RWPE1 (cell line): ENCODE measurements at regions not wholly inside any gene's neighbourhood (a gene's known extent, or its start where the extent isn't known, plus 50 kb on each side); places are given as distances from the start of the nearest gene placed in this dataset.

ENCODE experiments used
- CTCF ChIA-PET: fragments of 350-600 bp; sonication (Branson Sonifier 250); formaldehyde crosslinking; extraction: SDS; loops from one replicate; lab custom pipeline; 2021; lab: Yijun Ruan, JAX
- POLR2A ChIA-PET: fragments of 400-600 bp; formaldehyde crosslinking; extraction: SDS; loops from one replicate; lab custom pipeline; 2020; ENCODE audit warnings: antibody characterized with exemption; ENCODE audit not compliant: low non-redundant PET; lab: Yijun Ruan, JAX
- DNase-seq: peaks from one replicate; pipeline ENCODE4 v3.0.0; 2012; ENCODE audit warnings: low spot score
- H3K27ac ChIP-seq: fragments of 450-650 bp; 2 replicates; pipeline ENCODE4 v1.5.1; 2017
- TF ChIP-seq, protein P1 (sequence below): fragments of 450-650 bp; conservative IDR thresholded peaks from 2 replicates; pipeline ENCODE4 v1.5.1; 2017; ENCODE audit warnings: low read depth, mild to moderate bottlenecking

DNA sequence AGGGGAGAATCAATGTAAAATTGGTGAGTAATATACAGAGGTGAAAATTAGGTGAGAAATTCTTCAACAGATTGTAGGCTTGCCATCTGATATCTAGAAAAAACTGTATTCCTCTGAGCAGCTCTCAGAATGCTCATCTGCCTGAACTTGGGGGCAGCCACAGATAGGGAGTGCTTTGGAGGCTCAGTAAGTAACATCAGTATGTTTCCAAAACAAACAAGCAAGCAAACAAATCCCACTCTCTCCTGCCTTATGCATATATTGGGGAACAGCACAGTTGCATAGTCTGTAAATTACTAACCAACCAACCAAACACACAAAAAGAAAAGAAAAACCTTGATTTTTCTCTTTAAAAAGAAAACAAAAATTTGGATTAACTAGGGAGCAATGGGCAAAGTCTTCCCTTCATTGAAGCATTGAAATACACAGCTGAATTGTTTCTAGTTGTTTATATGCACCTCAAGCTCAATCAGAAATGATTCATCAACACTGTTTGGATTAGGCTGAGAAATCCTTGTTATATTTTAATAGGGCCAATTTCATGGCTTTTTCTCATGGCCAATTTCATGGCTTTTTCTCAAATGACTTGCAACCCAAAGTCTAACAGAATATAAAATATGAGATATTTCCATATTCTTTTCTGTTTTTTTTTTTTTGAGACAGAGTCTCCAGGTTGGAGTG, 50.1 kb upstream of the DEK start:
- ChIA-PET CTCF (no interaction called here), POLR2A (no interaction called here)
- no peak overlapping the region for H3K27ac ChIP-seq
- DNase-seq, result no peak
- TF ChIP-seq, protein P1, sequence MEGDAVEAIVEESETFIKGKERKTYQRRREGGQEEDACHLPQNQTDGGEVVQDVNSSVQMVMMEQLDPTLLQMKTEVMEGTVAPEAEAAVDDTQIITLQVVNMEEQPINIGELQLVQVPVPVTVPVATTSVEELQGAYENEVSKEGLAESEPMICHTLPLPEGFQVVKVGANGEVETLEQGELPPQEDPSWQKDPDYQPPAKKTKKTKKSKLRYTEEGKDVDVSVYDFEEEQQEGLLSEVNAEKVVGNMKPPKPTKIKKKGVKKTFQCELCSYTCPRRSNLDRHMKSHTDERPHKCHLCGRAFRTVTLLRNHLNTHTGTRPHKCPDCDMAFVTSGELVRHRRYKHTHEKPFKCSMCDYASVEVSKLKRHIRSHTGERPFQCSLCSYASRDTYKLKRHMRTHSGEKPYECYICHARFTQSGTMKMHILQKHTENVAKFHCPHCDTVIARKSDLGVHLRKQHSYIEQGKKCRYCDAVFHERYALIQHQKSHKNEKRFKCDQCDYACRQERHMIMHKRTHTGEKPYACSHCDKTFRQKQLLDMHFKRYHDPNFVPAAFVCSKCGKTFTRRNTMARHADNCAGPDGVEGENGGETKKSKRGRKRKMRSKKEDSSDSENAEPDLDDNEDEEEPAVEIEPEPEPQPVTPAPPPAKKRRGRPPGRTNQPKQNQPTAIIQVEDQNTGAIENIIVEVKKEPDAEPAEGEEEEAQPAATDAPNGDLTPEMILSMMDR, result no peak
